AG04449 (cell line): ENCODE measurements at regions not wholly inside any gene's neighbourhood (a gene's known extent, or its start where the extent isn't known, plus 50 kb on each side); places are given as distances from the start of the nearest gene placed in this dataset.

Experiments
- CTCF ChIA-PET: fragments of 350-600 bp; formaldehyde crosslinking; extraction: SDS; loops from one replicate; lab custom pipeline; 2021; ENCODE audit warnings: antibody characterized with exemption; lab: Yijun Ruan, JAX
- POLR2A ChIA-PET: fragments of 400-600, 350-600 bp; formaldehyde crosslinking; extraction: SDS; loops from one replicate; lab custom pipeline; 2020; ENCODE audit warnings: antibody characterized with exemption, inconsistent platforms; lab: Yijun Ruan, JAX
- DNase-seq: peaks from one replicate; pipeline ENCODE4 v3.0.0-alpha.2; 2010; ENCODE audit warnings: low read depth, low spot score
- H3K4me3 ChIP-seq: 2 replicates; pipeline ENCODE4 v1.5.1; 2011; ENCODE audit warnings: low read depth, mild to moderate bottlenecking, control low read depth, low read length
- TF ChIP-seq, protein P1 (sequence below): IDR thresholded peaks from one replicate; pipeline ENCODE4 v1.5.1; 2011; ENCODE audit warnings: mild to moderate bottlenecking, moderate library complexity, low read length, control low read depth, inconsistent platforms; ENCODE audit not compliant: insufficient read depth; ENCODE audit errors: missing control alignments

DNA sequence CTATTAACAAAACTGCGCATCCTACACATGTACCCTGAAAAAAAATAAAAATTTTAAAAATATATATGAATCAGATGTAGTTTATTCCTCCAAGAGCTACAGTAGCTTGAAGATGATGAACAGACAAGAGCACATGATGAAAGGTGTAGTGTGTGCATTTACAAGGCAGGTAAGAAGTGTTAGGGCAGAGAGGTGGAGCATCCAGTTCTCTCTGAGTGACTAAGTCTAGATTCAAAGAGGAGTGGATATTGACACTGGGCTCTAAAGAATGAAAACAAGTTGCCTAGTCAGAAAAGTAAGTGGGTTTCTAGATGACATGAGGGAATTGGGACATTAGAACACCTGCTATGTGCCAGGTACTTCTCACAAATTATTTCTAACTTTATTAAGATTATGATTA is 76.0 kb upstream of the CARD18 start:
- no peak for DNase-seq
- ChIA-PET POLR2A (no interaction called here), CTCF (no interaction called here)
- TF ChIP-seq, protein P1, sequence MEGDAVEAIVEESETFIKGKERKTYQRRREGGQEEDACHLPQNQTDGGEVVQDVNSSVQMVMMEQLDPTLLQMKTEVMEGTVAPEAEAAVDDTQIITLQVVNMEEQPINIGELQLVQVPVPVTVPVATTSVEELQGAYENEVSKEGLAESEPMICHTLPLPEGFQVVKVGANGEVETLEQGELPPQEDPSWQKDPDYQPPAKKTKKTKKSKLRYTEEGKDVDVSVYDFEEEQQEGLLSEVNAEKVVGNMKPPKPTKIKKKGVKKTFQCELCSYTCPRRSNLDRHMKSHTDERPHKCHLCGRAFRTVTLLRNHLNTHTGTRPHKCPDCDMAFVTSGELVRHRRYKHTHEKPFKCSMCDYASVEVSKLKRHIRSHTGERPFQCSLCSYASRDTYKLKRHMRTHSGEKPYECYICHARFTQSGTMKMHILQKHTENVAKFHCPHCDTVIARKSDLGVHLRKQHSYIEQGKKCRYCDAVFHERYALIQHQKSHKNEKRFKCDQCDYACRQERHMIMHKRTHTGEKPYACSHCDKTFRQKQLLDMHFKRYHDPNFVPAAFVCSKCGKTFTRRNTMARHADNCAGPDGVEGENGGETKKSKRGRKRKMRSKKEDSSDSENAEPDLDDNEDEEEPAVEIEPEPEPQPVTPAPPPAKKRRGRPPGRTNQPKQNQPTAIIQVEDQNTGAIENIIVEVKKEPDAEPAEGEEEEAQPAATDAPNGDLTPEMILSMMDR, result no peak
- H3K4me3 ChIP-seq, result no peak overlapping the region

DNA sequence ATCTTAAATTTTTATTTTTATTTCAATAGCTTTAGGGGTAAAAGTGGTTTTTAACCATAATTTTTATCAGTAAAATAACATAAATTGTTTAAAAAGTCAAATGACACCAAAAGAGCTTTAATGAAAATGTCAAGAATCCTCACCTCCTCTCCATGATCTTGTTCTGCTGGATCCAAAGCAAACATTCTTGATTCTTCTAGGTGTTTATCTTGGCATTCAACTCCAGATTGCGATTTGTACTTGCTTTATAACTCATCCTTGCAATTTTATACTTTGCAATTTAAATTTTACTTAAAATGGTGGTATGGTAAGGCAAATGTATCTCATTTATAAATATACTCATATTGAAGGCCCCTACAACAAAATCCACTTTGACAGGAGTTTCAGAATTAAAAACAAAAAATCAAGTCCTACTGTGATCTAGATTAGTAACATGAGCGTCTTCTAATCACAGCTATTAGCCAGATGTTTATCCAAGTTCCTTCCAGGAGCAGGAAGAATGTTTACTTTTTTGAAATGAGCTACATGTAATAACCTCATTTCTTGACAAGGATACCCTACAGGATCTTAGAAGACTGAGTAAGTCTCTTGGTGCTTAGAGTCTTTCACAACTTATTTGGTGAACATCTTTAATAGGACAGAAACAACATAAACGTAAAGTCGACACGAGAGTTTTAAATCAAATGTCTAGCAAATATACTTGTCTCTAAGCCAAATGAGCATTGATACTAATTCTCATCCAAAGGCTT is 72.4 kb upstream of the CARD18 start:
- DNase-seq, result peak; percentile 12
- ChIA-PET POLR2A (no interaction called here), CTCF (interaction anchor here (1.1 kb wide), 1 partner anchor 7 kb away, joined by 3 read pairs; no protein-coding TSS in a partner anchor)
- H3K4me3 ChIP-seq, result no peak overlapping the region
- TF ChIP-seq, protein P1, result no peak

DNA sequence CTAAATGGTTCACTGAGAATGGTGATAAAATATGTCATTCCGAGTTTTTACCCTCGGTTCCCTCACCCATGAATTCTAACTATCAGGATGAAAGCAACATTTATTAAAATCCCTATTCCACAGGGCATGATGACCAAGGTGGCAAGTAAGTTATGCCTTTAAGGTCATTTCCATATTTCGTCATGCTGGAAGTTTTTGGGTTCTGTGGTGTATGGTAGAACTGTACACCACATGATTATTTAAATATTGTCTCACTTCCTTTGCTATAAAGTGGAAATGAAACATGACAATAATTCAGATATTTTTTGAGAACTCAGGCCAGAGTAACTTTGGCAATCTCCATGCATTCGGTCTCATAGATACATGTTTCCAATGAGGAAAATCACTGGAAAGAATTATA is 68.5 kb upstream of the CARD18 start:
- TF ChIP-seq, protein P1, result no peak
- POLR2A ChIA-PET, result no interaction called here
- H3K4me3 ChIP-seq, result no peak overlapping the region
- CTCF ChIA-PET, result no interaction called here
- DNase-seq, result no peak

DNA sequence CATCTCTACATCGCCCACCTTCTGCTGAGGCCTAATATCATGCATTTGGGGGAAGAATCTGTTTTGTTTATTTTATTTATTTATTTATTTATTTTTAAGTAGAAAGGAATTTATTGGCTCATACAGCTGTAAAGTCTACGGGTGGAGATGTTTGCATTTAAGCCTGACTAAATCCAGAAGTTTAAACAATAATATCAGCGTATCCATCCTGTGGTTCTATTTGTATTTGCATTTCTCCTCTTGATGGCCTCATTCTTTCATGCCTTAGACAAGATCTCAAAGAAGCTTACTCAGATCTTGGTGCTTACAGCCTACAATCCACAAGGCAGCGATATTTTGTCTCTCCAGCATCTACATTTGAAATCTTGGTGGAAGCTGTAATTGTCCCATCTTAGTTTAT is 67.1 kb upstream of the CARD18 start:
- TF ChIP-seq, protein P1, result no peak
- DNase-seq, result no peak
- POLR2A ChIA-PET, result no interaction called here
- CTCF ChIA-PET, result interaction anchor here (1.1 kb wide), 1 partner anchor 10 kb away, joined by 3 read pairs; no protein-coding TSS in a partner anchor
- no peak overlapping the region for H3K4me3 ChIP-seq

DNA sequence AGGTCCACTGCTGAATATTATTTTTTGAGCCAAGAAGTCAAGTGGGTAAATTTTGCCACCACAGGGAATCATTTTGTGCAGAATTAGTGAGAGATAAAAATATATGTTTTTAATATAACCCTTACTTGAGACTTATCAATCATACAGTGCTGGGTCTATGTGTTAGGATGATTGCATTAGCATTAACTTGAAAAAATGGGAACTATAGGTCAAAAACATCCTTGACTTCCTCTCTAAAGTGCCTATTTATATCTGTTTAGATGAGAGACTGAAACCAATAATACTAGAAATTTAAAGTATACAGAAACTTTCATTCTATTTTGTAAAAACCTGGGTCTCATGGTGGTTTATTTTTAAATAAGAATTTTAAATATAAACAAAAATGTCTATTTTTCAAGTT is 65.1 kb upstream of the CARD18 start:
- ChIA-PET CTCF (no interaction called here), POLR2A (no interaction called here)
- H3K4me3 ChIP-seq, result no peak overlapping the region
- no peak for DNase-seq
- TF ChIP-seq, protein P1, result no peak

DNA sequence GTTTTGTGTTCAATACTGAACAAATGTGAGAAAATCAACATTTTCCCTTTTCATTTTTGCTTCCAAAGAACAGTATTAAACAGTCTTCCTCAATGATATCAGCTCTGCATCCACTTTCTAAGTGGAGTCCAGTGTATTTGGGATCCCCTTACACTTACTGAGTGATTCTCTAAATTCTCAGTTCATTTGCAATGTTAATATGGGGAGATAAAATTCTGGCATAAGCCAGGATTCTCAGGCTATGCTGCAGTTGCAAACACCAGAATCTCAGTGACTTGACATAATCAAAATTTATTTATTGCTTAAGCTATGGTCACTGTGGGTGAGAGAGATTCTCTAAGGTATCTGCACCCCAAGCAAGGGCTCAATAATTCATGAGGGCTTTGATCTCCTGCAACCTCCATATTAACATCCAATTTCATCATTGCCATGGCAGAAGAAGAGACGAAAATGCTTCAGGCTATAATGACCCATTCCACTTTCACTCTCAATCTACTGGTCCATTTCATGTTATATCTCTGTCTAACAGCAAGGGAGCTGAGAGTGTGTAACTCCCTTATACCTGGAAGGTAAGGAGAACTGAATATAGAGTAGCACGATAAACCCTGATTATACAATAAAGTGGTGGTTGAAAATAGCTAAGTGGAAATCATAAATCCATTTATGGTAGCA is 64.1 kb upstream of the CARD18 start:
- DNase-seq, result no peak
- TF ChIP-seq, protein P1, result no peak
- POLR2A ChIA-PET, result no interaction called here
- CTCF ChIA-PET, result no interaction called here
- no peak overlapping the region for H3K4me3 ChIP-seq
